ENCODE measurements at regions not wholly inside any gene's neighbourhood (a gene's known extent, or its start where the extent isn't known, plus 50 kb on each side); places are given as distances from the start of the nearest gene placed in this dataset.

DNA sequence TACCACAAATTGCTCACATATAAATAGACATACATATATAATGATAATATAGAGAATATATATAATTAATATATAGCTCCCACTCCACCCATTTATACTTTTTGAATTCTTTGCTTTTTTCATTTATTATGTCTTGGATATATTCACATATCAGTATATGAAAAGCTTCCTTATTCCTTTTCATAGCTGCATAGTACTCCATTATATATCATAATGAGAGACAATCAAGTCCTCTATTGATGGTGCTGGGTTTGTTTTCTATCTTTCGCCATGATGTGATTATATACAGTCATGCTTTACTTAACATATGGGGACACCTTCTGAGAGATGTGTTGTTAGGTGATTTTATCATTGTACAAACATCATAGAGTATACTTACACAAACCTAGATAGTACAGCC lies 51.6 kb upstream of the ELL2 start:
- Mint-ChIP-seq H3K27me3 (ENCODE audit: low read depth) (no peaks in the 10 kb centered on the region), H3K27ac (no peak overlapping the region), H3K36me3 (ENCODE audit: low read depth) (peaks cover 1% of the 10 kb centered on the region)

DNA sequence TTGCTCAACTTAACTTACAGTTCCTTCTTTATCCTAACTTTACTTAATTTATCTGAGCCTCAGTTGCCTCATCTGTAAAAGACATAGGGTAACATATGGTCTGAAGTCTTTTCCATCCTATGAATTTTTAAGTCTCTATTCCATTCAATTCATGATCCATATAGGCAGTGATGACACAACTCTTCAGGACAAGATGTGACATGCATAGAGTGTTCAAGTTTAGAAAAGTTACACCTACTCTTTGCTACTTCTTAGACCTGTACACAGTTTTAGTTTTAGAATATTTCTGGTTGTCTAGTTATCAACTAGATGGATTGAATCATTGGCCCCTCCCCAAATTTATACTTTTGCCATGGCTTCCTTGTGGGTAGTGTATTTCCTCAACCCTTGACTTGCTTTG lies 50.7 kb upstream of the ELL2 start:
- no peaks in the 10 kb centered on the region for H3K27me3 Mint-ChIP-seq (ENCODE audit: low read depth)
- H3K9me3 Mint-ChIP-seq = peaks cover 7% of the 10 kb centered on the region
- peaks cover 1% of the 10 kb centered on the region for H3K36me3 Mint-ChIP-seq (ENCODE audit: low read depth)

More for the DNA sequence above, 51.6 kb upstream of the ELL2 start:
- Mint-ChIP-seq H3K4me1 (ENCODE audit: low read depth) (peaks cover 5% of the 10 kb centered on the region), H3K4me3 (no peak overlapping the region), H3K9me3 (peaks cover 7% of the 10 kb centered on the region)

More for the DNA sequence above, 50.7 kb upstream of the ELL2 start:
- Mint-ChIP-seq H3K4me1 (ENCODE audit: low read depth) (peaks cover 5% of the 10 kb centered on the region), H3K27ac (no peak overlapping the region), H3K4me3 (no peak overlapping the region)

Data from T-helper 1 cell treated with Interleukin-12 subunit alpha and Interleukin-12 subunit beta and Interleukin-4 antibody, amounts not matched to agents 30 μg/mL and 1 μg/mL, for 36 hours (primary cell).